ENCODE measurements at regions not wholly inside any gene's neighbourhood (a gene's known extent, or its start where the extent isn't known, plus 50 kb on each side); places are given as distances from the start of the nearest gene placed in this dataset.

GRCh38 chr6:137749696-137750211 is 117.3 kb upstream of the TNFAIP3 start:
- Histone ChIP-seq H4K20me1 (ENCODE audit: low read length) (no peaks in the 10 kb centered on the region), H3K27ac (ENCODE audit: low read length) (no peak overlapping the region), H3K79me2 (ENCODE audit: low read length) (no peaks in the 10 kb centered on the region), H3F3A (ENCODE audit: low read length, unreplicated experiment) (no peaks in the 10 kb centered on the region), H2AFZ (ENCODE audit: low read length) (no peak overlapping the region), H3K4me3 (ENCODE audit: low read length) (no peak overlapping the region), H3K9ac (ENCODE audit: low read length) (no peak overlapping the region), H3K36me3 (ENCODE audit: low read depth, low read length) (no peaks in the 10 kb centered on the region), H3K4me1 (ENCODE audit: insufficient read depth, low read length) (peaks cover 9% of the 10 kb centered on the region), H3K27me3 (ENCODE audit: low read length) (no peaks in the 10 kb centered on the region), H3K9me3 (ENCODE audit: low read length) (no peaks in the 10 kb centered on the region), H3K9me2 (replicated peaks; ENCODE audit: low read length) (no peaks in the 10 kb centered on the region), H3K4me2 (ENCODE audit: low read length) (no peak overlapping the region)
- BruUV-seq (replicated peaks): no TSS peak
- ChIA-PET POLR2A (ENCODE audit: unreplicated experiment) (no interaction called here), CTCF (no interaction called here)
- intact Hi-C loops (cut with micrococcal nuclease): no loop called here
- ATAC-seq: no peak
- TF ChIP-seq EZH2 (IDR thresholded peaks at IDR 0.05; ENCODE audit: low read length, unreplicated experiment) (no peak), CTCF (conservative IDR thresholded peaks at IDR 0.05; ENCODE audit: low read depth, low read length) (no peak), EZH2phosphoT487 (IDR thresholded peaks at IDR 0.05; ENCODE audit: borderline replicate concordance, low read length) (no peak)
- DNase-seq: no peak

GRCh38 chr6:137750297-137750696 is 116.8 kb upstream of the TNFAIP3 start:
- Histone ChIP-seq H3K27ac (ENCODE audit: low read length) (no peak overlapping the region), H3K79me2 (ENCODE audit: low read length) (no peaks in the 10 kb centered on the region), H3K4me1 (ENCODE audit: insufficient read depth, low read length) (peaks cover 4% of the 10 kb centered on the region), H3K27me3 (ENCODE audit: low read length) (no peaks in the 10 kb centered on the region), H3K9me2 (replicated peaks; ENCODE audit: low read length) (no peaks in the 10 kb centered on the region), H4K20me1 (ENCODE audit: low read length) (no peaks in the 10 kb centered on the region), H3K4me3 (ENCODE audit: low read length) (no peak overlapping the region), H2AFZ (ENCODE audit: low read length) (no peak overlapping the region), H3F3A (ENCODE audit: low read length, unreplicated experiment) (no peaks in the 10 kb centered on the region), H3K4me2 (ENCODE audit: low read length) (no peak overlapping the region), H3K9ac (ENCODE audit: low read length) (no peak overlapping the region), H3K9me3 (ENCODE audit: low read length) (no peaks in the 10 kb centered on the region), H3K36me3 (ENCODE audit: low read depth, low read length) (no peaks in the 10 kb centered on the region)
- ATAC-seq (no peak), DNase-seq (no peak)
- POLR2A ChIA-PET (ENCODE audit: unreplicated experiment): no interaction called here
- intact Hi-C loops (cut with micrococcal nuclease): no loop called here
- CTCF ChIA-PET: no interaction called here
- BruUV-seq (replicated peaks): no TSS peak
- TF ChIP-seq EZH2 (IDR thresholded peaks at IDR 0.05; ENCODE audit: low read length, unreplicated experiment) (no peak), CTCF (conservative IDR thresholded peaks at IDR 0.05; ENCODE audit: low read depth, low read length) (no peak), EZH2phosphoT487 (IDR thresholded peaks at IDR 0.05; ENCODE audit: borderline replicate concordance, low read length) (no peak)

- DNase-seq (no peak), ATAC-seq (no peak)
- Histone ChIP-seq H3K4me3 (ENCODE audit: low read length) (no peak overlapping the region), H3K4me1 (ENCODE audit: insufficient read depth, low read length) (no peaks in the 10 kb centered on the region), H3K36me3 (ENCODE audit: low read depth, low read length) (no peaks in the 10 kb centered on the region), H3K27ac (ENCODE audit: low read length) (no peak overlapping the region), H3K79me2 (ENCODE audit: low read length) (no peaks in the 10 kb centered on the region), H3K27me3 (ENCODE audit: low read length) (no peaks in the 10 kb centered on the region), H3K4me2 (ENCODE audit: low read length) (no peak overlapping the region), H4K20me1 (ENCODE audit: low read length) (no peaks in the 10 kb centered on the region), H2AFZ (ENCODE audit: low read length) (no peak overlapping the region), H3K9me2 (replicated peaks; ENCODE audit: low read length) (no peaks in the 10 kb centered on the region), H3F3A (ENCODE audit: low read length, unreplicated experiment) (no peaks in the 10 kb centered on the region), H3K9ac (ENCODE audit: low read length) (no peak overlapping the region), H3K9me3 (ENCODE audit: low read length) (no peaks in the 10 kb centered on the region)
- BruUV-seq (replicated peaks): no TSS peak
- TF ChIP-seq EZH2phosphoT487 (IDR thresholded peaks at IDR 0.05; ENCODE audit: borderline replicate concordance, low read length) (no peak), EZH2 (IDR thresholded peaks at IDR 0.05; ENCODE audit: low read length, unreplicated experiment) (no peak), CTCF (conservative IDR thresholded peaks at IDR 0.05; ENCODE audit: low read depth, low read length) (no peak)
- CTCF ChIA-PET: no interaction called here
- intact Hi-C loops (cut with micrococcal nuclease): no loop called here
- POLR2A ChIA-PET (ENCODE audit: unreplicated experiment): no interaction called here
Observed at GRCh38 chr6:137751768-137752560, 115.1 kb upstream of the TNFAIP3 start.

Data from PC-3 (cell line).